Ovary (tissue), 7 donors: ENCODE measurements at regions not wholly inside any gene's neighbourhood (a gene's known extent, or its start where the extent isn't known, plus 50 kb on each side); places are given as distances from the start of the nearest gene placed in this dataset.

Source experiments
- DNase-seq, 5 donors: peaks; one replicate each; pipeline ENCODE4 v3.0.0-alpha.2; 2019 to 2020
- H3K27ac ChIP-seq, 2 donors: fragments of 200-600 bp; one replicate each; pipeline versions ENCODE4 v1.5.1 to v1.8.0; 2019 to 2022
- H3K27me3 ChIP-seq: fragments of 200-600 bp; one replicate; pipeline ENCODE4 v1.8.0; 2022
- H3K36me3 ChIP-seq: fragments of 200-600 bp; sonication (generic); one replicate; pipeline ENCODE4 v1.5.1; 2019
- H3K4me1 ChIP-seq: one replicate; pipeline ENCODE4 v1.8.1; 2013; ENCODE audit warnings: mild to moderate bottlenecking, moderate library complexity; ENCODE audit not compliant: insufficient read depth
- H3K4me3 ChIP-seq: fragments of 200-600 bp; sonication (generic); one replicate; pipeline ENCODE4 v1.5.1; 2017
- H3K9me3 ChIP-seq, 2 donors: fragments of 200-600 bp in 1 of 2; sonication (generic) in 1 of 2; one replicate each; pipeline versions ENCODE4 v1.5.1 to v1.8.1; 2013 to 2019; ENCODE audit warnings: mild to moderate bottlenecking in 1 of 2, moderate library complexity in 1 of 2
- EP300 ChIP-seq: sonication (generic); formaldehyde crosslinking; IDR thresholded peaks from one replicate; pipeline ENCODE4 v1.6.1; 2017; ENCODE audit warnings: antibody characterized with exemption
- POLR2A ChIP-seq: fragments of 450-650 bp; IDR thresholded peaks from one replicate; pipeline ENCODE4 v1.6.1; 2017; ENCODE audit warnings: antibody characterized with exemption, mild to moderate bottlenecking, moderate library complexity
- WGBS, 3 donors: extraction: QIAGEN DNeasy Blood & Tissue Kit in 1 of 3; methylation state at CpG; one replicate each; pipeline versions ENCODE4 v1.1.5 to v1.1.7; 2013 to 2017; 5-methylcytosine and 5-hydroxymethylcytosine counted together
- intact Hi-C, 4 donors: fragments of 100-400 bp; cut with DNase I; formaldehyde crosslinking; loops; one replicate each; pipeline versions ENCODE4 v1.11.0 to v1.15.1; 2022 to 2023
- TF ChIP-seq, protein P1 (sequence below), 3 donors: fragments of 450-650 bp in 2 of 3; fragments of 200-600 bp in 1 of 3; IDR thresholded peaks; one replicate each; pipeline versions ENCODE4 v1.5.1 to v1.8.0; 2016 to 2022; ENCODE audit warnings: antibody characterized with exemption in 3 of 3, mild to moderate bottlenecking in 1 of 3
- donor health status: DM: no; HTN: no; CAD: no; lungs with moderate emphysema.
- donor health status: DM: no; HTN: no; CAD: no.
- donor health status: Bipolar disorder and iron deficiency.
- donor health status: DM: no; HTN: no; CAD: no.
- donor health status: DM: yes; HTN: yes; CAD: no.

DNA sequence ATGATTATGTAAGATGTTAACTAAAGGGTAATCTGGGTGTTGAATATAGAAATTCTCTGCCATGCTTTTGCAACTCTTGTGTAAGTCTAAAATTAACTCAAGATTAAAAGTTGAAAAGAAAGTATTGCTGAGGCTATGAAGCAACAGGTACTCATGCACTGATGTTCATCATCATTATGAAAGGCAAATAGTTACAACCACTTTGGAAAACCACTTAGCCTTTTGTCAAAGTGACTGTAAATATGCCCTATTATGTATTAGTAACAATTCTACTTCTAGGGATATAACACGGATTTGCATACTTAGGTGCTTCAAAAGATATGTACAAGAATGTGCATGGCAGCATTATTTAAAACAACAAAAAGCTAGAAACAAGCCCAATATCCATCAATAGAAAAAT, 227.8 kb upstream of the CXXC4 start:
- intact Hi-C loops = no loop called here
- Histone ChIP-seq H3K27ac (no peak overlapping the region), H3K4me3 (no peak overlapping the region), H3K4me1 (no peaks in the 10 kb centered on the region), H3K36me3 (no peaks in the 10 kb centered on the region), H3K27me3 (no peaks in the 10 kb centered on the region), H3K9me3 (no peaks in the 10 kb centered on the region)
- WGBS, 3 donors = 73 to 85% (median 85%) methylated on average over 1 of the region's 1 CpG
- TF ChIP-seq EP300 = no peak
- TF ChIP-seq, protein P1, sequence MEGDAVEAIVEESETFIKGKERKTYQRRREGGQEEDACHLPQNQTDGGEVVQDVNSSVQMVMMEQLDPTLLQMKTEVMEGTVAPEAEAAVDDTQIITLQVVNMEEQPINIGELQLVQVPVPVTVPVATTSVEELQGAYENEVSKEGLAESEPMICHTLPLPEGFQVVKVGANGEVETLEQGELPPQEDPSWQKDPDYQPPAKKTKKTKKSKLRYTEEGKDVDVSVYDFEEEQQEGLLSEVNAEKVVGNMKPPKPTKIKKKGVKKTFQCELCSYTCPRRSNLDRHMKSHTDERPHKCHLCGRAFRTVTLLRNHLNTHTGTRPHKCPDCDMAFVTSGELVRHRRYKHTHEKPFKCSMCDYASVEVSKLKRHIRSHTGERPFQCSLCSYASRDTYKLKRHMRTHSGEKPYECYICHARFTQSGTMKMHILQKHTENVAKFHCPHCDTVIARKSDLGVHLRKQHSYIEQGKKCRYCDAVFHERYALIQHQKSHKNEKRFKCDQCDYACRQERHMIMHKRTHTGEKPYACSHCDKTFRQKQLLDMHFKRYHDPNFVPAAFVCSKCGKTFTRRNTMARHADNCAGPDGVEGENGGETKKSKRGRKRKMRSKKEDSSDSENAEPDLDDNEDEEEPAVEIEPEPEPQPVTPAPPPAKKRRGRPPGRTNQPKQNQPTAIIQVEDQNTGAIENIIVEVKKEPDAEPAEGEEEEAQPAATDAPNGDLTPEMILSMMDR (IDR thresholded peaks at IDR 0.05) = no peak
- TF ChIP-seq POLR2A = no peak
- no peak for DNase-seq

DNA sequence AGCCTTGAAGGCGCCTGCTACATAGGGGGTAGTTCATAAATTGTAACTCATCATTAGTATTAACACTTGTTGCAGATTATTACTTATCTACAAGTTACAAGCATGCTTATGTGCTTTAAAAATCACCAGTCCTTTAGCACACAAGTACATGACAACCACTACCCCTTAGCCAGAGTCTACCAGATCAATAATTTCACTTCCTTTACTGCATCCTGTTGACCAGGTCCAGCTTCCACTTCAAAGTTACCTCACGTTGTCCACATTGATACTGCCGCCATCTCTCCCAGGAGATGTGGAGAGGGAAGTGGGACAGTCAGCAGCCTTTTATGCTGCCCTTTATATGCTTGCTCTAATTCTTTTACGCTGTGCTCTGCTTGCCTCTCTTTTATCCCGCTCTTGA, 231.3 kb upstream of the CXXC4 start:
- H3K27ac ChIP-seq = no peak overlapping the region
- no peaks in the 10 kb centered on the region for H3K36me3 ChIP-seq
- 93 to 95% (median 95%) methylated on average over 5 of the region's 5 CpGs for WGBS, 3 donors
- no peak overlapping the region for H3K4me3 ChIP-seq
- intact Hi-C loops = no loop called here
- no peak for DNase-seq
- no peaks in the 10 kb centered on the region for H3K27me3 ChIP-seq
- no peak for TF ChIP-seq EP300
- no peaks in the 10 kb centered on the region for H3K9me3 ChIP-seq
- no peaks in the 10 kb centered on the region for H3K4me1 ChIP-seq

DNA sequence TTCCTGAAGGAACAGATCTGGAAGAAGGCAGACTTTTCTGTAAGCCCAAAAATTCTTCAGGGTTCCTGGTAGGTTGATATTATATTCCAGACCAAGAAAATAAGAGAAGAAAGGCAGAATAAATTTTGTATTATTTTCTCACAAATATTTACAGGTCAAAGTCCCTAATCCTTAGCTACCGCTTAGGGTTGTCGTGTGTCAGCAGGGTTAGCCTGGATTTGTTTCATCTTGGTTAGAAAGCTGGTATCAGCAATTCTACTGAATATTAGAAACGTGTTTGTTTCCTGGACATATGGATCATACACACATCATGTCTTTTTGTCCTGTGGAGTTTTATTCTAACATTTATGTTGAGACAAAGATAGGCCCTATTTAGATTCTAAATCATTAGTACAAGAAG, 232.9 kb upstream of the CXXC4 start:
- 91 to 97% (median 92%) methylated on average over 3 of the region's 3 CpGs for WGBS, 3 donors
- DNase-seq = no peak
- no peak overlapping the region for H3K27ac ChIP-seq
- H3K27me3 ChIP-seq = no peaks in the 10 kb centered on the region
- no peaks in the 10 kb centered on the region for H3K9me3 ChIP-seq
- intact Hi-C loops = no loop called here
- no peaks in the 10 kb centered on the region for H3K36me3 ChIP-seq
- H3K4me3 ChIP-seq = no peak overlapping the region
- no peaks in the 10 kb centered on the region for H3K4me1 ChIP-seq
- TF ChIP-seq, protein P1 (IDR thresholded peaks at IDR 0.05) = no peak
- TF ChIP-seq EP300 (no peak), POLR2A (no peak)

DNA sequence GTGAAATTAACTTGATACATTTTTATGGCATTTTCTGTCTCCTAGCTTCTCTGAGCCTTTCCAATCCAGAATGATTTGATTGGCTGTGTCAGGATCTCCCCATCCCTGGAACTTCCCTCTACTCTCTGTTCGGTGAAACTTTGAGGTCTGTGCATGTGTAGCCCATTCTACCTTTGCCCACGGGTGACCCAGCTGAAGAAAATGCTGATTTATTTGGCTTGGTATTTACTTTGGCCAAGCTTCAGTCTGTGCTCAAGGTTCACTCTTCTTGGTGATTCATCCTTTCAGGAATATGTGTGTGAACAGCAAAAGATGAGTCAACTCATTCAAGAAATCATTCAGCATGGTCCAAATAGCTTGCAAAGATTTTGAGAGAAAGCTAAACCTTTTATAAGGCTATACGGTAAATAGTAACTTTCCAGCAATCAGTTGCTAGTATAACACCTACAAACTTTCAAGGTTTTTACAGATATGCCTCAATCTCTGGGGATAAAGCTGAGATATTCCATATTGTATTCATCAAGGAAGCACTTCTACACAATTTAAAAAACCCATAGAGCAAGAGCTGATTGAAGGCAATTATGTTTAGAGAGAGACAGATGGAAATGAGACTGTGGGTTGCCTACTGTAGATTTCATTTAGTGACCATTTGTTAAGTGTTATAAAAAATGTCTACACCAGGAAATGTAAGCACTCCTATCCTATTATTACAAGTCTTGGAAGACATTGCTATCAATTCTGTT, 233.9 kb upstream of the CXXC4 start:
- no peak for TF ChIP-seq EP300
- TF ChIP-seq, protein P1 (IDR thresholded peaks at IDR 0.05) = no peak
- no peak for TF ChIP-seq POLR2A
- H3K36me3 ChIP-seq = no peaks in the 10 kb centered on the region
- WGBS, 3 donors = 26 to 47% (median 39%) methylated on average over 3 of the region's 3 CpGs
- H3K27me3 ChIP-seq = no peaks in the 10 kb centered on the region
- H3K9me3 ChIP-seq = no peaks in the 10 kb centered on the region
- no peak for DNase-seq
- H3K27ac ChIP-seq = no peak overlapping the region
- H3K4me1 ChIP-seq = no peaks in the 10 kb centered on the region
- H3K4me3 ChIP-seq = no peak overlapping the region
- intact Hi-C loops = no loop called here

DNA sequence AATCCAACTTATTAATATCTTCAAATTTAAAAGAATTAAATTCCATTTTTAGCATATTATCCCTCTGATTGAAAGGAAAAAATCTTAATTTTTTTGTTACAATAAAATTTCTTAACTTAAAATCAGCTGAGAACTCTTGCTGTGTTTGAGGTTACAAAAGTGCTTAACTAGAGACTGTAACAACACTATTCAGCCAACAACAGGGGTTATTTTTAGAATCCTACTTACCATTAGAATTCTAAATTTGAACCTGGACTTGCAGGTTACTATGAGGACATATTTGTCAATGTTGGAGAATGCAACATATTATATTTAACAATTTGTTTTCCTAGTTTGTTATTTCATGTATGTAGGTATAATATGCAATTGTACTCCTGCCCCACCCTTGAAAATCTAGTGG, 238.1 kb upstream of the CXXC4 start:
- Histone ChIP-seq H3K9me3 (no peaks in the 10 kb centered on the region), H3K4me3 (no peak overlapping the region), H3K27ac (no peak overlapping the region), H3K4me1 (no peaks in the 10 kb centered on the region), H3K27me3 (no peaks in the 10 kb centered on the region), H3K36me3 (no peaks in the 10 kb centered on the region)
- no peak for DNase-seq
- intact Hi-C loops = no loop called here
- TF ChIP-seq, protein P1 (IDR thresholded peaks at IDR 0.05) = no peak
- no peak for TF ChIP-seq POLR2A
